ENCODE measurements at regions not wholly inside any gene's neighbourhood (a gene's known extent, or its start where the extent isn't known, plus 50 kb on each side); places are given as distances from the start of the nearest gene placed in this dataset.
A peak's percentile ranks its signal among the peaks of the same experiment; 100 is the strongest.

GRCh38 chr2:53253244-53253643 lies 514.4 kb upstream of the CHAC2 start:
- H3K4me3 ChIP-seq: no peak overlapping the region
- no peaks in the 10 kb centered on the region for H3K27me3 ChIP-seq
- no peak overlapping the region for H3K27ac ChIP-seq
- TF ChIP-seq CTCF (IDR thresholded peaks at IDR 0.05) (no peak), POLR2A (IDR thresholded peaks at IDR 0.05) (no peak)
- H3K9me3 ChIP-seq: no peaks in the 10 kb centered on the region
- intact Hi-C loops (cut with DNase I): no loop called here
- no peak for ATAC-seq
- H3K4me1 ChIP-seq: no peaks in the 10 kb centered on the region
- DNase-seq: no peak
- WGBS (ENCODE audit: insufficient coverage, low coverage, low lambda C conversion rate, missing lambda C conversion rate): 15% methylated on average over 2 of the region's 2 CpGs
- H3K36me3 ChIP-seq: no peaks in the 10 kb centered on the region

GRCh38 chr2:53252115-53252514 lies 515.5 kb upstream of the CHAC2 start:
- DNase-seq (no peak), ATAC-seq (no peak)
- no peak overlapping the region for H3K4me3 ChIP-seq
- no peaks in the 10 kb centered on the region for H3K9me3 ChIP-seq
- intact Hi-C loops (cut with DNase I): no loop called here
- H3K27me3 ChIP-seq: no peaks in the 10 kb centered on the region
- TF ChIP-seq CTCF (IDR thresholded peaks at IDR 0.05): no peak
- no peak for TF ChIP-seq POLR2A (IDR thresholded peaks at IDR 0.05)
- H3K36me3 ChIP-seq: no peaks in the 10 kb centered on the region
- 7% methylated on average over 1 of the region's 1 CpG for WGBS (ENCODE audit: insufficient coverage, low coverage, low lambda C conversion rate, missing lambda C conversion rate)
- H3K4me1 ChIP-seq: no peaks in the 10 kb centered on the region
- no peak overlapping the region for H3K27ac ChIP-seq

GRCh38 chr2:53247956-53248735 lies 519.5 kb upstream of the CHAC2 start:
- DNase-seq (no peak), ATAC-seq (no peak)
- TF ChIP-seq CTCF (IDR thresholded peaks at IDR 0.05): no peak
- TF ChIP-seq POLR2A (IDR thresholded peaks at IDR 0.05): no peak
- no peaks in the 10 kb centered on the region for H3K9me3 ChIP-seq
- 52% methylated on average over 5 of the region's 6 CpGs for WGBS (ENCODE audit: insufficient coverage, low coverage, low lambda C conversion rate, missing lambda C conversion rate)
- H3K36me3 ChIP-seq: no peaks in the 10 kb centered on the region
- intact Hi-C loops (cut with DNase I): no loop called here
- no peak overlapping the region for H3K27ac ChIP-seq
- H3K27me3 ChIP-seq: no peaks in the 10 kb centered on the region
- no peak overlapping the region for H3K4me3 ChIP-seq
- H3K4me1 ChIP-seq: no peaks in the 10 kb centered on the region

- Histone ChIP-seq H3K4me1 (no peaks in the 10 kb centered on the region), H3K4me3 (no peak overlapping the region), H3K27ac (no peak overlapping the region), H3K27me3 (no peaks in the 10 kb centered on the region), H3K36me3 (no peaks in the 10 kb centered on the region), H3K9me3 (no peaks in the 10 kb centered on the region)
- TF ChIP-seq CTCF (IDR thresholded peaks at IDR 0.05): no peak
- no peak for TF ChIP-seq POLR2A (IDR thresholded peaks at IDR 0.05)
- DNase-seq (no peak), ATAC-seq (no peak)
- intact Hi-C loops (cut with DNase I): no loop called here
Measured at GRCh38 chr2:53243430-53243829, 524.2 kb upstream of the CHAC2 start.

GRCh38 chr2:53242090-53242489 lies 525.5 kb upstream of the CHAC2 start:
- WGBS (ENCODE audit: insufficient coverage, low coverage, low lambda C conversion rate, missing lambda C conversion rate): 64% methylated on average over 2 of the region's 3 CpGs

More at GRCh38 chr2:53242090-53242489, 525.5 kb upstream of the CHAC2 start:
- Histone ChIP-seq H3K27ac (no peak overlapping the region), H3K36me3 (no peaks in the 10 kb centered on the region), H3K9me3 (no peaks in the 10 kb centered on the region), H3K27me3 (no peaks in the 10 kb centered on the region), H3K4me3 (no peak overlapping the region), H3K4me1 (no peaks in the 10 kb centered on the region)
- DNase-seq: peak in 2 of 3 donors; percentile 16 to 42
- intact Hi-C loops (cut with DNase I): no loop called here
- TF ChIP-seq CTCF (IDR thresholded peaks at IDR 0.05) (no peak), POLR2A (IDR thresholded peaks at IDR 0.05) (no peak)
- no peak for ATAC-seq

All from right lobe of liver (tissue), 6 donors.